HEK293T (cell line): ENCODE measurements at regions not wholly inside any gene's neighbourhood (a gene's known extent, or its start where the extent isn't known, plus 50 kb on each side); places are given as distances from the start of the nearest gene placed in this dataset.

Experiments used
- BHLHE40 ChIP-seq: fragments of 450-650 bp; IDR thresholded peaks from 2 replicates; pipeline ENCODE4 v1.6.1; 2016; ENCODE audit warnings: mild to moderate bottlenecking, moderate library complexity, borderline replicate concordance
- ELF4 ChIP-seq: fragments of 450-650 bp; IDR thresholded peaks from 2 replicates; pipeline ENCODE4 v1.6.1; 2017; ENCODE audit warnings: antibody characterized with exemption
- FOXA1 ChIP-seq: fragments of 450-650 bp; IDR thresholded peaks from 2 replicates; pipeline ENCODE4 v1.6.1; 2016; ENCODE audit warnings: mild to moderate bottlenecking
- FOXK2 ChIP-seq: fragments of 450-650 bp; IDR thresholded peaks from 2 replicates; pipeline ENCODE4 v1.6.1; 2016; ENCODE audit warnings: mild to moderate bottlenecking
- HDGF ChIP-seq: fragments of 450-650 bp; IDR thresholded peaks from 2 replicates; pipeline ENCODE4 v1.6.1; 2017; ENCODE audit warnings: antibody characterized with exemption, borderline replicate concordance
- SP1 ChIP-seq: fragments of 450-650 bp; IDR thresholded peaks from 2 replicates; pipeline ENCODE4 v1.6.1; 2017
- SUZ12 ChIP-seq: fragments of 450-650 bp; IDR thresholded peaks from 2 replicates; pipeline ENCODE4 v1.6.1; 2016; ENCODE audit warnings: mild to moderate bottlenecking
- TARDBP ChIP-seq: fragments of 450-650 bp; IDR thresholded peaks from 2 replicates; pipeline ENCODE4 v1.6.1; 2016
- TF ChIP-seq, protein P1 (sequence below): fragments of 450-650 bp; IDR thresholded peaks from 2 replicates; pipeline ENCODE4 v1.6.1; 2016

- TF ChIP-seq BHLHE40 (no peak), HDGF (no peak), SP1 (no peak), SUZ12 (no peak), ELF4 (no peak), FOXA1 (no peak), TARDBP (no peak), FOXK2 (no peak)
- TF ChIP-seq, protein P1, sequence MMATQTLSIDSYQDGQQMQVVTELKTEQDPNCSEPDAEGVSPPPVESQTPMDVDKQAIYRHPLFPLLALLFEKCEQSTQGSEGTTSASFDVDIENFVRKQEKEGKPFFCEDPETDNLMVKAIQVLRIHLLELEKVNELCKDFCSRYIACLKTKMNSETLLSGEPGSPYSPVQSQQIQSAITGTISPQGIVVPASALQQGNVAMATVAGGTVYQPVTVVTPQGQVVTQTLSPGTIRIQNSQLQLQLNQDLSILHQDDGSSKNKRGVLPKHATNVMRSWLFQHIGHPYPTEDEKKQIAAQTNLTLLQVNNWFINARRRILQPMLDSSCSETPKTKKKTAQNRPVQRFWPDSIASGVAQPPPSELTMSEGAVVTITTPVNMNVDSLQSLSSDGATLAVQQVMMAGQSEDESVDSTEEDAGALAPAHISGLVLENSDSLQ, result no peak
Measured at GRCh38 chr10:20970708-20971107, 73.6 kb upstream of the NEBL start.
